ENCODE measurements at regions not wholly inside any gene's neighbourhood (a gene's known extent, or its start where the extent isn't known, plus 50 kb on each side); places are given as distances from the start of the nearest gene placed in this dataset.

DNA sequence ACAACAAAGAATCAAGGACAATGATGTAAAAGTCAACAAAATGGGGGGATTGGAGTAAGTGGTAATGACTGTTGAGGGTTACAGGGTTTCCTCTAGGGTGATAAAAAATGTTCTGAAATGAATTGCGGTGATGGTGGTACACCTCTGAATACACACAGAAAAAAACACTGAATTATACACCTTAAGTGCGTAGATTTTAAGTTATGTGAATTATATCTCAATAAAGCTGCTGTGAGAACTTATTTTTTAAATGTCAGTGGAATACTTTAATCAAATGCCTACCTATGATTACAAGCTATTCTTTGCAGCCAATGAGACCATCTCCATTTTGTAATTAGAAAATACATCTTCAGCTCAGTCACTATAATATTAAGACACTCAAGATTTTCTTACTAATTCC, 53.5 kb downstream of the ZNF608 start:
- no peak for DNase-seq

DNA sequence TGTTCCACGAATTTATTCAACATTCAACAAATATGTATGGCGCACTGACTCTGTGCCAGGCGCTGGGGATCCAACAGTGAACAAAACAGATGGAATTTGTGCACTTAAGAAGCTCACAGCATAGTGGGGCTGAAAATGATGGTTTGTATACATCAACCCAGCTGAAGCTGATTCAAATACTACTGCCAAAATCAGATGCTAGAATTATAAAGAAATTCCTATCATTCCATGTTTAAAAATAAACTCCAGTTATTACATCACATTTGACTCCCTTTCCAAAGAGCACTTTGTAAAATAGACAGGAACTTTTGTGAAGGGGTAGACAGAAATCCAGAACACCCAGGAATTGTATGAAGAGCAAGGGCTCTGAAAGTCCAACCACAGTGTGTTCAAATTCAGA, 54.1 kb downstream of the ZNF608 start:
- DNase-seq: no peak

DNA sequence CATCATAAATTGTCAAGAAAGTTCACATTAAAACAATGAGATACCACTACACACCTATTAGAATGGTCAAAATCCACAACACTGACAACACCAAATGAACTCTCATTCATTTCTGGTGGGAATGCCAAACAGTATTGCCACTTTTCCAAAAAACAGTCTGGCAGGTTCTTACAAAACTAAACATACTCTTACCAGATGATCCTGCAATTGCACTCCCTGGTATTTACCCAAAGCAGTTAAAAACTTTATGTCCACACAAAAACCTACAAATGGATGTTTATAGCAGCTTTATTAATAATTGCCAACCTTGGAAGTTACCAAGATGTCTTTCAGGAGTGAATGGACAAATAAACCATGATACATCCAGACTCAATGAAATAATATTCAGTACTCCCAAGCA, 56.8 kb downstream of the ZNF608 start:
- no peak for DNase-seq

DNA sequence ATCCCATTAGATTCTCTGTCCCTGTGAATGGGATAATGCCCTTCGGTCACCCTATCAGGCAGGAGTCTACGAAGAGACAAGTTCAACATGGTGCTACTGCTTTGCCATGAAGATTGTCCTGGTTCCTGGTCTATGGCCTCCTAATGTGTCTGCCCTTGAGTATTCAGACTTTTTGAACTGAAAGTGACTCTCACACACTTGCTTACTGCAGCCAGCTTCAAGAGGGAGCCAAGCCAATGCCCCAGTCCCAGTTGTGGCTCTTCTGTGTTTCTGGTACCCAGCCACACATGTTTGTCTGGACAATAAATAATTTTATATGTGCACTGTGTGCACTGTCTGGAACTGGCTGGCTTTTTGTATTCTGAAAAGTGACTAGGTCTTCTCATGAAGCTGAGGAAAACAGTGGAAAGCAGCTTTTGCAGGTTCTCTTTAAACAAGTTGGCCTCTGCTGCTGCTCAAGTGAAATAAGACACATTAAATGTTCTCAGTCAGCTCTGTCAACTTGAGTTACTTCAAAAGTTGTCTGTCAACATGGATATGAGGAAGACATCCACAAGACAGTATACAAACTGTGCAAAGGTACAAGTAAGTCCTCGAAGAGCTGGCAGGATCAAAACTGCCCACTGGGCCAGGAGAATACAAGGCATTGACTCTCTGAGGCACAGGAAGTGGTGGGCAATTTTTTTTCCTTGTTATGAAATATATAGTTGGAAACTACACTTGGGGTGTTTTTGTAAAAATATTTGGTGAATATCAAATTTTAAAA, 60.0 kb downstream of the ZNF608 start:
- no peak for DNase-seq

DNA sequence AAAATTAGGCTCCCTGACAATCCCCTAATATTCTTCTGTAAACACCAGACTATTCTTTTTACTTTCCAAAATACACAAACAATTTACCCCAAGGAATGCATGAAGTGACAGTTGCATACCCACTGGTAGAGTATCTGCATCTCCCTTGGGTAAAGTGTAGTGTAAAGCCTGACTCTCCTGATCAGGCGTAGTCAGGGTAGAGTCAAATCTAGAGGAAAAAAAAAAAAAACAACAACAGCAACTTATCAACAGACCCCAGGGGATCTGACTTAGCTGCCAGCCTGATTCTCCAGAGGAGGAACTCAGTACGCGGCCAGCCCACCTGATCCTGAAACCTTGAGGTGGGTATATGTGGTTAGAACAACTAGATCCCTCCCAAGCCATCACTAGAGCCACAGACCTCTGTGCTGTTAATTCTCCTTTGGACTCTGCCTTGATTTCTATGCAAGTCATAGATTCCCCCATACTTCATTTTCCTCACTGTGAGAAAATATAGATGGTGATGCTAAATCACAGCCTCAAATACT, 61.0 kb downstream of the ZNF608 start:
- DNase-seq: no peak

DNA sequence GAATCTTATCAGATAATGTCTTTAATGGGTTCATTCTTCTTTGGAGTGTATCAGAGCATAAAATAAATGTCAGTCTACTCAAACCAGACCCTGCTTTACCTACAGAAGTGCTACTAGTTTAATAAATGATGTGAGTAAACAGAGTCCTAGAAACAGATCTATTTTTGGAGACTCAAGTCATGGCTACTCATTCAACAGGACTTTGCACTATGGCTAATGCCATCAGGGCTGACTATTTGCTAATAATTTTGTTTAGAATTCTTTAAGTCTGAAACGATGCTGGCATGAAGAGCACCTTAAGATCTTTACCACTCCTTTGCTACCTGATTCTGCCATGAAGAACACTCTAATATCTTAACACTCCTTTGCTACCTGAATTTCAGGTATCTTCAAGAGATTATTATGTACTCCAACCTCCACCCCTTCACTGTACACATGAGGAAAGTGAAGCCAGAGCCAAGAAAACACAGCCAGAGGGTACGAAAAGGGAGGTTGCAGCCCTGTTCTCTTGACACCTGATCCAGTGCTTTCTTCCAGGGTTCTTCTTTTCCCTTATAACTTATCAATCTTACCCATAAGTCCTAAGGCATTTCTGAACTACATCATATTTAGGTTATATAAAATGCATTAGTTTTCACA, 62.4 kb downstream of the ZNF608 start:
- DNase-seq: no peak

DNA sequence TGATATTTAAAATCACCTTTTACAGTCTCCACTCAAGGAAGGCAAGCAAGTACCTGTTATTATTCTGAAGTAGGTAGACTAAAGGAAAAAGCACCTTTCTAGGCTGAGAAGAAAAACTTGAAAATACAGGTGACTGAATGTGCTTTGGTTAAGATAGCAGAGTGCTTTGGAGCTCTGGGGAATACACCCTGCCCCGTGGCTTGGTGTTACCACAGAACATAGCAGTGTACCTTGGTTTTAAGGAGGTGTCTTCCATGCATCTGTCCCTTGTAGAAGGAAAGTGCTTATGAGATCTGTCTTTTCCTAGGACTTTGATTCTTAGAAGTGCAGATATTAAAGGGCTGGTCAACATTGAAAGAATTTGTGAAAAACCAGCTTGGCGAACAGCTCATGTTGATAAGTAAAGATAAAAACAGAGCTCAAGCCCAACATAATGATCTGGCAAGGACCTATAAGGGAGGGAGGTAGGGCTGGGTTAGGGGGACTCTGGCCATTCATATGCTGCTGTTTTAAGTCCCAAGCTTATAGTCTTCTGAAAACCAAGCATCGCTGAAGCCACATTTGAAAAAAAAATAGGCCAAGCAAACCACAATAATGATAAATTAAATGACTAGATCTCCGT, 66.8 kb downstream of the ZNF608 start:
- no peak for DNase-seq

DNA sequence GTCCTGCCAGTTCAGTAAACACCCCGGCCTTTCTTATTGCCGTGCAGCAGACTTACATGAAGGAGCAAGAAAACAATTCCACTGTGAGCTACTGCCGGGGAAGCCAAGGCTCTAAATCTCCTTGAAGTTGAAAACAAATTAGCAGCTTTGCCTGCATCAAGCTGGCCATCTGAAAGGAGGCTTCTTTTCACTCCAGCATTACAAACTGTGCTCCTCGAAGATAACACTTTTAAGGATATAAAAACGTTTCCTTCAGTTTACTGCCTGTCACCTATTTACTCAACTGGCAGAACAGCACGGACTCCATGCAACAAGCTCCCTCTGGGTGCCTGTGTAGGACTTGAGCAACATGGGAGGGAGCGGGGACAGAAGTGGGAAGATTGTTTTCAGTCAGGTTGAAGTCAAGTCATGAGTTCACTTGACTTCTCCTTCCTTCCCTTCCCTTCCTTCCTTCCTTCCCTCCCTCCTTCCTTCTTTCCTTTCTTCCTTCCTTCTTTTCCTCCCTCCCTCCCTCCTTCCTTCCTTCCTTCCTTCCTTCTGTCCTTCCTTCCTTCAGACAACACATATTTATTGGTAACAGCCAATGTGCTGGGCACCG, 67.4 kb downstream of the ZNF608 start:
- DNase-seq: no peak

DNA sequence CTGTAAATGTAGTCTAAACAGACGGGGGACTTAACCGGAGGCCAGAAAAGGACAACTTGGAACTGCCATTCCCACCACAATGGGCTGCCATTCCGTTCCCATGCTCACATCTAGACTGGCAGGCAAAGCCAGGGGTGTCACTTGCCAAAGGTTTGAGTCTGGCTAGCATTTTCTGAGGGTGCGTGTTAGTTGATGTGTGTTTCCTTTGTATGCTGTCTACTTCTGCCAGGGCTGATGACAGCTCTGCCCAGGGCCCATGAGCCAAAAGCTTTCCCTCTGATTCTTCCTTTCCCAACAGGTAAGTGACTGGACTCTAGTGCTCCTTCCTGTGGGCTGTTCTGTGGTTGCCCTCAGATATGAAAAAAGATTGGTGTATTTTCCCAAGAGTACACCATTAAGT, 68.0 kb downstream of the ZNF608 start:
- no peak for DNase-seq

DNA sequence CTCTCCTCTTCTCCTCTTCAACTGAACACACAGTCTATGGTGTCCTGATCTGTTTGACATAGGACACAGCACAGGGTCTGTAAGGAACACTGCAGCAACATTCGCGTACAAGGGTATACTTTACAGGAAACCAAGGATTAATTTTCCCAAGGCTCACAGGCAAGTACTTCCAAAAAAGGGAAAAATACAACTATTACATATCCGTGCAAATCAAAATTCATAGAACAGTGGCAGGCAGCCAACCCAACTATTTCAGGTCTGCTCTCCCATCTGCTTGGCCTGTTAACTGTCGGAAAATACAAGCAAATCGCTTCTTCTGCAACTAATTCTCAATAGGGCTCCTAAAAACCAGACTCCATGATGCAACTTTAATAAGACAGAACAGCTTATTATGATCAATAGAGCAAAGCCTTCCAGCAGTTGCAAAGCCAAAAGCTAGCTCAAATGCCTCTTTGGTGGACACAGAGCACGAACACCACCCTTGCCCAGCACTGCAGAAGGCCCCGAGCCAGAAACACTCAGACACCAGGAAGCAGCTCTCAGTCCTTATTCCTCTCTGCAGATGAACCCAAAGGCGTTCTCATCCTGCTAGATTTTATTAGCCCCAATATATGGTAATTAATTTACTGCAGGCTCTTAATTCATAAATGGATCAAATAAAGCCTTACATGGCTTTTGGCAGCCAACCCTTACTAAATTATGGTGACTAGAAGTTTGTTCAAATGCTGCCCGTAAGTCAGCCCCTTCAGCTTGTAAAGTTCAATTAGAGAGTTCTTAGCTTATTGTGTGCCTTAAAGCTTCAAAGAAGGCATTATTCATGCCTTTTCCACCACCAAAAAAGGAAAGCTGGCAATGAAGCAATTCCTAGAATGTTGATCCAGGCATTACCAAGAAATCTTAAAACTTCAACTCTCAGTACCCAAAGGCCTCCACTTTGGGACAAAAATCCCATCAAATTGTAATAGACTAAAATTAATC, 68.8 kb downstream of the ZNF608 start:
- DNase-seq: no peak

DNA sequence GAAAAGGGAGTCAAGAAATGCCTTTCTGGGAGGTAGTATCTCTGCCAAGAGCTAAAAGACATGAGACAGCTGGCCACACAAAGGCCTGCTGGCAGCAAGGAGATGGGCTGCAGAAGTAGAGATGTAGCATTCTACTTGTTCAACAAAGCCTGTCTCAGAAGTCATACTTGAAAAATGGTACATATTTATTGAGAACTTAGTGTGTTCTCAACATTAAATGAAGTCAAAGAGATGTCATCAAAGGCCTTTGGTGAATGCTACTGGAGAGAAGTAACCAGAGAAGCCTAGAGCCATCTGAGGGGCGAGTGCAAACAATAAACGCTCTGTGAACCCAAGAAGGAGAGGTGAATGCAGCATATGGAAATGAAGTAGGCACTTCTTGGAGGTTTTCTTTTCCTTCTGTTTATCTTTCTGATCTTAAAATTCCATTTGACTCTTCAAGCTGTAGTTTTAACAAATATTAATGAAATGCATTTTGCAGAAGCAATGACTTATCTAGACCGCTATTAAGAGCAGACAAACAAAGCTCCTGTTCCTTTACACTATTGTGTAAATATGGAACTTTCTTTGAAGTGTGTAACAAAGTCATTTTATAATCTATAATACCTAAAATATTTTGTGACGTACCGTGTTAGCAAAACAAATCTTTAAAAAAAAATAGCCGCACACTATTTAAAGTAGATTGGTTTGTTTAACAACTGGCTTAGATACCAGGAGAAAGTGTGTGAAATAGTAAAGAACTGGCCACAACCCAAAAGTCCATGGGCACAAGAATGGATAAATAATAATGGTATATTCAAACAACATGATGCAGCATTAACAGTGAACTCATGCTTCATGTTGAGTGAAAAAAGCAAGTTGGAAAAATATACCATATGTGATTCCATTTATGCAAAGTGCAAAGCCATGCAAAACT, 70.2 kb downstream of the ZNF608 start:
- DNase-seq: no peak

DNA sequence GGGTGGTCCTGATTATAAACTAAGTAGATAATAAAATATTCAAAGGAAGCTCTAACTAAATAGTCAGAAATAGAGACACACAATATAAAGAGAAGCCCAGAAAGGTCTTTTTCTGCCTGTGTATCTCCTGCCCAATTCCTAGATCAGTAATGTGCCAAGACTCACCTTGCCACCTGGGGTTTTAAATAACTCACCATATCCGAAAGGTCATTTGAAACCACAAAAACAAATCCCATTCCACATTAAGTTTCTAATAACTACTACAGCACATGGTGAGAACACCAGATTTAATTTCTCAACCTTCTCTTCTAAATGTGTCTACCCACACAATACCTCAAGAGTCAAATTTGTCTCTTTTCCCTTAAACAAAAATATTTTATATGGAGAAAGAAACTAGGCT, 75.2 kb downstream of the ZNF608 start:
- DNase-seq: no peak

DNA sequence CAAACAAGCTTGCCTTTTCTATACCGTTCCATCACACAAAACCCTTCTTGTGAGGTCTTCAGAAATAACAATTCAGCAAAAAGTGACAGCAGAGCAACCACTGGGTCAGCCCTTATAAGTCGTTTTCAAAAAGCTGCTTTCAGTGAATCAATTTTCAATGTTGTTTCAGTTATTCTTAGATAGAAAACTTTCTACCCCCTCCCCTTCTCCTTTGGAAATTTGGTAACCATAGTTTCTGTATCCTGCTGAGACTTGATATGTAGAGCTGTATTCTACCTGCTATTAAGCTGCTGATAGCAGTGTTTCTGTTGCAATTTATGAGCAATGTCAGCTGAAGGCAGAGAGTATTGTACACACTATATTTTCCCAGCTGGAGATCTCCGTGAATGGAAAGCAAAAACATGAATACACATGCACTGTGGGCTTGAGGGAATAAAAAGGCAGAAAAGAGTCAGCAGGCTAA, 75.7 kb downstream of the ZNF608 start:
- DNase-seq: no peak

DNA sequence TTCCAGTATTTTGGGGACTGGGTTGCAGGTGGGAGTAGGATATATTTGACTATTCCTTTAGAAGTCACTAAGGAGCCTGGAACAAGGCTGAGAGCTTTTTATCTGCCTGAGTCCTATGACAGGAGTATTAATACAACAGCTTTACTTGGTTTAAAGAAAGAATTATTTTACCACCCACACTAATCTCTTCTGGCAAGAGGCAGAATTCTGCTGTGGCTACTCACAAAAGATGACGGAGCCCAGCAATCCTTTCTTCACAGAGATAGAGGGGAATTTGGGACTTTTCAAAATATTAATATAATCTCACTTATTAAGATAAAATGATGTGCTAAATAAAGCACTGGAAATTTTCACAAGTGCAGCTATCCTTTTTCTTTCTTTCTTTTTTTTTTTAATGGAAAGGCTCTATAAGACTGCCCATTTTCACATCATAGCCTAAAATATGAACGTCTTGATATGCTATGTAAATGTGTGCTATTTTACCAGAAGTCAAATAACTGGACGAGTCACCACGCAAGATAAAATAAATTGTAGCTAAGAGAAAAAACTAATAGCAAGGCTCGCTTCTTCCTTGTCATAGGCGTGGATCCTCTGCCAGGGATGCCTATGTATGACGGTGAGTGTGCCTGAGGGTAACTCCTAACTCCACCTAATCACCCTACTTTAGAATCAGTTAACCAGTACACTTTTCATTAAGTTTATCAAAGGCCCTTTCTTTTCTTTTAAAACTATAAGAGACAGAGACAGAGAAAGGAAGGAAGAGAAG, 76.3 kb downstream of the ZNF608 start:
- no peak for DNase-seq

DNA sequence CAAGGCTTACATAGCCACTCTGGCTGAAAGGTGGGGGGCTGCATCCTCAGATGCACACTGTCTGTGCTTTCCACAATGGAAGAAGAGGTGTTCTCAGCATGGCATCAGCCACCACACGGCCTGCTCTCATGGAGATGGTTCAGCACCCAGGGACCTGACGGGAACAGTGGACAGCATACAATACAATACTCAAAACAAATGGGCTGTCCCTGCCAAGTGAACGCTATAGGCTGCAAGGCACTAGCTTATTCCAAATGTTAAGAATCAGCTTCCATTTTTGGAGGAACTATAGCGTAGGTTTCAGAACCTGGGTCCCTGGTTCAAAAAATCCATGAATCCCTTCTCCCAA, 77.2 kb downstream of the ZNF608 start:
- DNase-seq: no peak

DNA sequence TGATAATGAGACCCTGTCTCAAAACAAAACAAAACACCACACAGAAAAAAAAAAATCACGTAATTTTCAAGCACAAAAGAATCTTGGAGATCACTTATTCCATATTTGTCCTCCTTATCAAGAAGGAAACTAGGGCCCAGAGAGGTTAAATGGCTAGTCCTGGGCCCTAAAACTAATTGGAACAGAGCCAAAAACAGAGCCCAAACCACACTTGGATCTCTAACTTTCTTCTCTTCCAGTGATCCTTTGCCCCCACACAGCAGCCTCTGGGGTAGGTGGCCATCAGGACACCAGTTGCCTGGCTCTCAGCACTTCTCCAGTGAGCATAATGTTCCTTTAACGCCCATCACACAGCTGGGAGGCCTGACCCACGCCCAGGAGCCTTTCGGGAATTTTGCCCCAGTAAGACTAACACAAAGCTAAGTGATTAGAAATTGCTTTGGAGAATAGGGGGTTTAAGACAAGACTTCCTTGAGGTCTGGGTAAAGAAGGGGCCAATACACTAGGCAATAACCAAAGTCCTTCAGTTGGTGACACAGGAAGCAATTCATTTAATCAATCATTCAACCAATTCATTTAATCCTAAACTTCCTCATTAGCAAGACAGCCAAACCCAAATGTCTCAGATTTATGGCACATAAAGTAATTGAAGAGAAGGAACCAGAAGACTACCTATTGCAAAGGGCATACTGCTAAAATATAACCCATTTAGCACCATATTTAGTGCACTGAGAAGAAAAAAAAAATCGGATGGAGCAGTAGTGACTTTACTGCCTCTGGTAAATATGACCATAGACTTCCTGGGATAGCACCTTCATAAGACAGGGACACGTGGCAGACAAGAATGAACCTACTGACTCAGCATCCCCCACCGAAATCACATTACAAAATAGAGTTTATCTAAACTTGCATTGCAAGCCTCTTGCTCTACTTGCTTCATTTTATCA, 77.8 kb downstream of the ZNF608 start:
- no peak for DNase-seq

DNA sequence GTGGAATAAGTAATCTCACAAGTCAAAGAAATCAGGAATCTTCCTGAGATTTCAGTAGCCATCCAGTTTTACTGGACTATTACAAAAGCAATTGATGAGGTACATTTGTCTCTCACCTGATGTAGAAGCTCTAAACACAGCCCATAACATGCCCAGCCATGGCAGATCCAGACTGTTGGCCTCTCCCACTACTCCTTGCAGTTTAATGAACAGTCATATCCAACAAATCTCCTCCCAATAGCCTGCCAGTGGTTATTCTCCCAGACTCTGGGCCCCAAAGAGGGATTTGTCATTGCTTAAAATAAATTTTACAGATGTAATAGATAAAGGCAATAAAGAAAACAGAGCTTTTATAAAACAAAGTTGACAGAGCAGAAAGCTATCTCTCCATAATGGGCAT, 80.8 kb downstream of the ZNF608 start:
- DNase-seq: no peak

DNA sequence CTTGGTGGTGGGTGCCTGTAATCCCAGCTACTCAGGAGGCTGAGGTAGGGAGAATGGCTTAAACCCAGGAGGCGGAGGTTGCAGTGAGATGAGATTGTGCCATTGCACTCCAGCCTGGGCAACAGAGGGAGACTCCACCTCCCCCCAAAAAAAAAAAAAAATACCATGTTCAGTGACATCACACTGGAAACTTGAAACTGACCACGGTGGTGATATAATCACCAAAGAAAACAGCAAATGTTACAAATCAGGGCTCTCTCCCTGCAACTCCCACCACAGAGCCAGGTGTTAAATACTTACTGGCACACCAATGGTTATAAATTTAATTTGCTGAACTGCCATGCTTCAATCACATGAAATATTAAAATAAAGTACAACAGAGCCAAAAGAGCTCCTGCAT, 81.4 kb downstream of the ZNF608 start:
- DNase-seq: no peak

DNA sequence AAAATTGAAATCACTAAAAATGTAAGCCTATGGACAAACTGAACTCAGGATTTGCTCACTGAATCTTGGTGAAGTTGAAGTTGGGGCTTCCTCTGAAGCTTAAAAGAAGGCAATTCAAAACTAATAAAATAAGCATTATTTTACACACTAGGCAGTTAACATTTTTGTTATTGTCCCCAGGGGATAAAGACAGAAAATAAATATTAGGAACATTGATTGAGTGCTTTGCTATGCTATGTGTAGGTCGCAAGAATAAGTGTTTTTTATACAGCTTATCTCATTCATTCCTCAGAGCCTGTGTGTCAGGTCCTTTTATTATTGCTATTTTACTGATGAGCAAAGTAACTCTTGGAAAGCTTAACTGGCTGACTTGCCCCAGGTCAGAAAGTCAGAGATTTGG, 82.2 kb downstream of the ZNF608 start:
- no peak for DNase-seq
